Erythroblast (primary cell): ENCODE measurements at regions not wholly inside any gene's neighbourhood (a gene's known extent, or its start where the extent isn't known, plus 50 kb on each side); places are given as distances from the start of the nearest gene placed in this dataset.

Experiments
- GATA1 ChIP-seq: IDR thresholded peaks from 2 replicates; pipeline ENCODE4 v1.6.1; 2011; ENCODE audit warnings: low read depth, mild to moderate bottlenecking, control low read depth, low read length, moderate library complexity
- POLR2A ChIP-seq: IDR thresholded peaks from 2 replicates; pipeline ENCODE4 v1.6.1; 2011; ENCODE audit warnings: mild to moderate bottlenecking, low read length

DNA sequence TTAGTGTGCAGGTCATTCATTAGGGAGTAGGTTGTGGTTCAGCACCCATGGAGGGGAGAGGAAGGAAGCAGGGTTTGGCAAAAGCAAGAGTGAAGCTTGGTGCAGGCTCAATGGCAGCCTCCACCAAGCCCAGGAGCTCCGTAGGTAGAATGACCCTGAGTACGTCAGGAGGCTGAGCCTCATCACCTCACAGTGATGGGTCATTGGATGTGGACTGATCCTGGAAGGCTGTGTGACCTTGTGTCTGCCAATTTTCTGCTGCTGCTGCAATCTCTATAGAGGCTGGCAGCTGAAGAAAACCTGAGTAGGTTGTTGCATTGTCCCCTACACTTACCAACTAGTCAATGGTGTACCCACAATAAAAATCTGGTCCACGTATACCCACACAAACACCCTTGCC lies 173.1 kb downstream of the ASCL1 start:
- TF ChIP-seq POLR2A: no peak
- TF ChIP-seq GATA1: no peak
